Liver (tissue), 7 donors: ENCODE measurements at regions not wholly inside any gene's neighbourhood (a gene's known extent, or its start where the extent isn't known, plus 50 kb on each side); places are given as distances from the start of the nearest gene placed in this dataset.

Experiments used
- DNase-seq: peaks from one replicate; pipeline ENCODE4 v3.0.0-alpha.2; 2017; ENCODE audit warnings: low spot score
- H3K27ac ChIP-seq, 2 donors: one replicate each; pipeline ENCODE4 v1.7.0; 2013; ENCODE audit warnings: inconsistent platforms in 2 of 2, low read length in 2 of 2, control low read depth in 1 of 2, low read depth in 1 of 2, mild to moderate bottlenecking in 1 of 2
- H3K27me3 ChIP-seq, 4 donors: one replicate each; pipeline versions ENCODE4 v1.6.1 to v1.7.0; 2013; ENCODE audit warnings: low read length in 3 of 4, inconsistent platforms in 1 of 4, mild to moderate bottlenecking in 1 of 4, moderate library complexity in 1 of 4; ENCODE audit not compliant: control insufficient read depth in 4 of 4, insufficient read depth in 4 of 4
- H3K36me3 ChIP-seq, 4 donors: one replicate each; pipeline versions ENCODE4 v1.6.1 to v1.7.0; 2013; ENCODE audit warnings: low read length in 3 of 4, mild to moderate bottlenecking in 3 of 4, low read depth in 1 of 4, moderate library complexity in 1 of 4; ENCODE audit not compliant: control insufficient read depth in 4 of 4, insufficient read depth in 3 of 4
- H3K4me1 ChIP-seq, 4 donors: one replicate each; pipeline versions ENCODE4 v1.6.1 to v1.7.0; 2013; ENCODE audit warnings: low read length in 3 of 4, mild to moderate bottlenecking in 3 of 4, moderate library complexity in 1 of 4; ENCODE audit not compliant: control insufficient read depth in 4 of 4, insufficient read depth in 4 of 4
- H3K4me3 ChIP-seq, 3 donors: one replicate each; pipeline versions ENCODE4 v1.6.1 to v1.7.0; 2013; ENCODE audit warnings: low read length in 3 of 3, control low read depth in 1 of 3, low read depth in 1 of 3, mild to moderate bottlenecking in 1 of 3
- H3K9ac ChIP-seq, 2 donors: one replicate each; pipeline ENCODE4 v1.7.0; 2013; ENCODE audit warnings: low read length in 2 of 2, mild to moderate bottlenecking in 2 of 2, moderate library complexity in 2 of 2, control low read depth in 1 of 2, low read depth in 1 of 2
- H3K9me3 ChIP-seq, 4 donors: one replicate each; pipeline versions ENCODE4 v1.6.1 to v1.7.0; 2013; ENCODE audit warnings: low read length in 3 of 4; ENCODE audit not compliant: control insufficient read depth in 4 of 4
- EGR1 ChIP-seq, 2 donors: IDR thresholded peaks; 2 replicates each; pipeline ENCODE4 v1.6.1; 2016 to 2018; ENCODE audit warnings: antibody characterized with exemption in 2 of 2, low read depth in 2 of 2
- FOXA1 ChIP-seq: IDR thresholded peaks from 2 replicates; pipeline ENCODE4 v1.6.1; 2016; ENCODE audit warnings: antibody characterized with exemption
- FOXA2 ChIP-seq: IDR thresholded peaks from 2 replicates; pipeline ENCODE4 v1.6.1; 2016; ENCODE audit warnings: antibody characterized with exemption
- GABPA ChIP-seq, 2 donors: IDR thresholded peaks in 1 of 2; conservative IDR thresholded peaks in 1 of 2; 2 replicates each; pipeline ENCODE4 v1.6.1; 2016; ENCODE audit warnings: antibody characterized with exemption in 2 of 2, mild to moderate bottlenecking in 1 of 2, moderate library complexity in 1 of 2
- HNF4A ChIP-seq, 2 donors: conservative IDR thresholded peaks; 2 replicates each; pipeline ENCODE4 v1.6.1; 2016; ENCODE audit warnings: antibody characterized with exemption in 2 of 2, mild to moderate bottlenecking in 2 of 2
- JUND ChIP-seq, 2 donors: IDR thresholded peaks; 2 replicates each; pipeline ENCODE4 v1.6.1; 2016; ENCODE audit warnings: antibody characterized with exemption in 2 of 2
- NR2F2 ChIP-seq: IDR thresholded peaks from 2 replicates; pipeline ENCODE4 v1.6.1; 2016; ENCODE audit warnings: antibody characterized with exemption
- RAD21 ChIP-seq, 2 donors: IDR thresholded peaks; 2 replicates each; pipeline ENCODE4 v1.6.1; 2016; ENCODE audit warnings: antibody characterized with exemption in 2 of 2, mild to moderate bottlenecking in 2 of 2
- RXRA ChIP-seq, 2 donors: IDR thresholded peaks; 2 replicates each; pipeline ENCODE4 v1.6.1; 2017 to 2018; ENCODE audit warnings: antibody characterized with exemption in 2 of 2, mild to moderate bottlenecking in 1 of 2
- SP1 ChIP-seq: IDR thresholded peaks from 2 replicates; pipeline ENCODE4 v1.6.1; 2018; ENCODE audit warnings: antibody characterized with exemption, mild to moderate bottlenecking
- TAF1 ChIP-seq: conservative IDR thresholded peaks from 2 replicates; pipeline ENCODE4 v1.6.1; 2016; ENCODE audit warnings: antibody characterized with exemption, mild to moderate bottlenecking
- YY1 ChIP-seq: IDR thresholded peaks from 2 replicates; pipeline ENCODE4 v1.6.1; 2016; ENCODE audit warnings: antibody characterized with exemption, mild to moderate bottlenecking
- TF ChIP-seq, protein P1 (sequence below): IDR thresholded peaks from 2 replicates; pipeline ENCODE4 v1.6.1; 2016; ENCODE audit warnings: antibody characterized with exemption, mild to moderate bottlenecking
- TF ChIP-seq, protein P2 (sequence below): IDR thresholded peaks from 2 replicates; pipeline ENCODE4 v1.6.1; 2016; ENCODE audit warnings: antibody characterized with exemption
- TF ChIP-seq, protein P3 (sequence below): fragments of 150-350 bp; IDR thresholded peaks from 2 replicates; pipeline ENCODE4 v1.5.1; 2017; ENCODE audit warnings: improper control_type of control experiment, low read depth, low read length; ENCODE audit not compliant: missing input control
- TF ChIP-seq, protein P4 (sequence below): IDR thresholded peaks from 2 replicates; pipeline ENCODE4 v1.6.1; 2016; ENCODE audit warnings: antibody characterized with exemption
- TF ChIP-seq, protein P5 (sequence below): IDR thresholded peaks from 2 replicates; pipeline ENCODE4 v1.6.1; 2016; ENCODE audit warnings: antibody characterized with exemption
- donor health status: healthy.
- donor health status: healthy.
- donor health status: healthy.
- donor health status: healthy.

DNA sequence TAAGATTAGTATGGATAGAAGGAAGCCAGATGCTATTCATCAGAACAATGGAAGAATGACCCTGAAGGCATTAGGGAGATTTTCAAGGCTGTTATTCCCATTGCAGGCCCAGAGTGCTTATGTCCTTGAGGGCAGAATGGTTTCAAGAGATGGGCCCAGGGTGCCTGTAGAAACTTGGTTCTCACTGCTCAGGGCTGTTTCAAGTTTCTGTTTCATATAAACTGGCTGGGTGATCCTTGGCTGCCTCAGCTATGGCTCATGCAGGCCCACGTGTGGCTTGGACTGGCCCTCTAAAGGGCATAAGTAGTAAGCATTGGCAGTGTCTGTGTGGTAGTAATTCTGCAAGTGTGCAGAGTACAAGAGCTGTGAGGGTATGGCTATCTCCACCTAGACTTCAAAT is 540.9 kb upstream of the MAN1A1 start (continued):
- TF ChIP-seq, protein P1, sequence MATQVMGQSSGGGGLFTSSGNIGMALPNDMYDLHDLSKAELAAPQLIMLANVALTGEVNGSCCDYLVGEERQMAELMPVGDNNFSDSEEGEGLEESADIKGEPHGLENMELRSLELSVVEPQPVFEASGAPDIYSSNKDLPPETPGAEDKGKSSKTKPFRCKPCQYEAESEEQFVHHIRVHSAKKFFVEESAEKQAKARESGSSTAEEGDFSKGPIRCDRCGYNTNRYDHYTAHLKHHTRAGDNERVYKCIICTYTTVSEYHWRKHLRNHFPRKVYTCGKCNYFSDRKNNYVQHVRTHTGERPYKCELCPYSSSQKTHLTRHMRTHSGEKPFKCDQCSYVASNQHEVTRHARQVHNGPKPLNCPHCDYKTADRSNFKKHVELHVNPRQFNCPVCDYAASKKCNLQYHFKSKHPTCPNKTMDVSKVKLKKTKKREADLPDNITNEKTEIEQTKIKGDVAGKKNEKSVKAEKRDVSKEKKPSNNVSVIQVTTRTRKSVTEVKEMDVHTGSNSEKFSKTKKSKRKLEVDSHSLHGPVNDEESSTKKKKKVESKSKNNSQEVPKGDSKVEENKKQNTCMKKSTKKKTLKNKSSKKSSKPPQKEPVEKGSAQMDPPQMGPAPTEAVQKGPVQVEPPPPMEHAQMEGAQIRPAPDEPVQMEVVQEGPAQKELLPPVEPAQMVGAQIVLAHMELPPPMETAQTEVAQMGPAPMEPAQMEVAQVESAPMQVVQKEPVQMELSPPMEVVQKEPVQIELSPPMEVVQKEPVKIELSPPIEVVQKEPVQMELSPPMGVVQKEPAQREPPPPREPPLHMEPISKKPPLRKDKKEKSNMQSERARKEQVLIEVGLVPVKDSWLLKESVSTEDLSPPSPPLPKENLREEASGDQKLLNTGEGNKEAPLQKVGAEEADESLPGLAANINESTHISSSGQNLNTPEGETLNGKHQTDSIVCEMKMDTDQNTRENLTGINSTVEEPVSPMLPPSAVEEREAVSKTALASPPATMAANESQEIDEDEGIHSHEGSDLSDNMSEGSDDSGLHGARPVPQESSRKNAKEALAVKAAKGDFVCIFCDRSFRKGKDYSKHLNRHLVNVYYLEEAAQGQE, result no peak
- no peak for TF ChIP-seq HNF4A (conservative IDR thresholded peaks at IDR 0.05)

DNA sequence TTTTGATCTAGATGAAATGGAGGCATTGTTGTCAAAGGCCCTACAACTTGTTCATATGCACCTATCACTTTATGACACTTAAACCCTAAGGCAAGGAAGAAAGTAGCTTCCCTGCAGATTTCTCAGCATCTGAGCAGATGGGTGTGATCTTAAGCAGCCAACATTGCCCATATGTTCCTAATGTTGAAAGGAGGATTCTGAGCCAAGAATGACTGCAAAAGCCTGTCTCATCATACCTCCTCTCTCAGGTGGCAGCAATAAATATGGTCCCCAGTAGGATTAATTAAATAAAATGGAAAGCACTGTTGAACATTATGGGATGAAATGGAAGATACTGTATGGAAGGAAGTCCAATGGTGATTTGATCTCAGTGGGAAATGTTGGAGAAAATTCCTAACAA is 538.1 kb upstream of the MAN1A1 start:
- H3K36me3 ChIP-seq, result no peaks in the 10 kb centered on the region
- H3K9me3 ChIP-seq, result peaks cover 0 to 3% (median 1%) of the 10 kb centered on the region in 4 donors
- no peaks in the 10 kb centered on the region for H3K4me1 ChIP-seq
- H3K27me3 ChIP-seq, result no peaks in the 10 kb centered on the region
- no peak for DNase-seq
- H3K4me3 ChIP-seq, result no peak overlapping the region
- no peak overlapping the region for H3K27ac ChIP-seq
- no peak overlapping the region for H3K9ac ChIP-seq
- TF ChIP-seq, protein P2, sequence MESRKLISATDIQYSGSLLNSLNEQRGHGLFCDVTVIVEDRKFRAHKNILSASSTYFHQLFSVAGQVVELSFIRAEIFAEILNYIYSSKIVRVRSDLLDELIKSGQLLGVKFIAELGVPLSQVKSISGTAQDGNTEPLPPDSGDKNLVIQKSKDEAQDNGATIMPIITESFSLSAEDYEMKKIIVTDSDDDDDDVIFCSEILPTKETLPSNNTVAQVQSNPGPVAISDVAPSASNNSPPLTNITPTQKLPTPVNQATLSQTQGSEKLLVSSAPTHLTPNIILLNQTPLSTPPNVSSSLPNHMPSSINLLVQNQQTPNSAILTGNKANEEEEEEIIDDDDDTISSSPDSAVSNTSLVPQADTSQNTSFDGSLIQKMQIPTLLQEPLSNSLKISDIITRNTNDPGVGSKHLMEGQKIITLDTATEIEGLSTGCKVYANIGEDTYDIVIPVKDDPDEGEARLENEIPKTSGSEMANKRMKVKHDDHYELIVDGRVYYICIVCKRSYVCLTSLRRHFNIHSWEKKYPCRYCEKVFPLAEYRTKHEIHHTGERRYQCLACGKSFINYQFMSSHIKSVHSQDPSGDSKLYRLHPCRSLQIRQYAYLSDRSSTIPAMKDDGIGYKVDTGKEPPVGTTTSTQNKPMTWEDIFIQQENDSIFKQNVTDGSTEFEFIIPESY, result no peak
- no peak for TF ChIP-seq NR2F2
- no peak for TF ChIP-seq YY1
- TF ChIP-seq EGR1 (IDR thresholded peaks at IDR 0.05; ENCODE audit: low read depth in 2 of 2), result no peak
- no peak for TF ChIP-seq HNF4A (conservative IDR thresholded peaks at IDR 0.05)
- TF ChIP-seq, protein P3, sequence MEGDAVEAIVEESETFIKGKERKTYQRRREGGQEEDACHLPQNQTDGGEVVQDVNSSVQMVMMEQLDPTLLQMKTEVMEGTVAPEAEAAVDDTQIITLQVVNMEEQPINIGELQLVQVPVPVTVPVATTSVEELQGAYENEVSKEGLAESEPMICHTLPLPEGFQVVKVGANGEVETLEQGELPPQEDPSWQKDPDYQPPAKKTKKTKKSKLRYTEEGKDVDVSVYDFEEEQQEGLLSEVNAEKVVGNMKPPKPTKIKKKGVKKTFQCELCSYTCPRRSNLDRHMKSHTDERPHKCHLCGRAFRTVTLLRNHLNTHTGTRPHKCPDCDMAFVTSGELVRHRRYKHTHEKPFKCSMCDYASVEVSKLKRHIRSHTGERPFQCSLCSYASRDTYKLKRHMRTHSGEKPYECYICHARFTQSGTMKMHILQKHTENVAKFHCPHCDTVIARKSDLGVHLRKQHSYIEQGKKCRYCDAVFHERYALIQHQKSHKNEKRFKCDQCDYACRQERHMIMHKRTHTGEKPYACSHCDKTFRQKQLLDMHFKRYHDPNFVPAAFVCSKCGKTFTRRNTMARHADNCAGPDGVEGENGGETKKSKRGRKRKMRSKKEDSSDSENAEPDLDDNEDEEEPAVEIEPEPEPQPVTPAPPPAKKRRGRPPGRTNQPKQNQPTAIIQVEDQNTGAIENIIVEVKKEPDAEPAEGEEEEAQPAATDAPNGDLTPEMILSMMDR, result no peak
- no peak for TF ChIP-seq TAF1
- no peak for TF ChIP-seq SP1
- TF ChIP-seq, protein P4, sequence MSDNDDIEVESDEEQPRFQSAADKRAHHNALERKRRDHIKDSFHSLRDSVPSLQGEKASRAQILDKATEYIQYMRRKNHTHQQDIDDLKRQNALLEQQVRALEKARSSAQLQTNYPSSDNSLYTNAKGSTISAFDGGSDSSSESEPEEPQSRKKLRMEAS, result no peak
- TF ChIP-seq FOXA2, result no peak
- no peak for TF ChIP-seq RXRA (IDR thresholded peaks at IDR 0.05)
- TF ChIP-seq JUND (IDR thresholded peaks at IDR 0.05), result no peak
- TF ChIP-seq FOXA1, result no peak
- no peak for TF ChIP-seq RAD21 (IDR thresholded peaks at IDR 0.05)
- TF ChIP-seq, protein P1, result no peak
- TF ChIP-seq GABPA (IDR thresholded peaks at IDR 0.05 in 1 of 2, conservative IDR thresholded peaks at IDR 0.05 in 1 of 2), result no peak
- TF ChIP-seq, protein P5, sequence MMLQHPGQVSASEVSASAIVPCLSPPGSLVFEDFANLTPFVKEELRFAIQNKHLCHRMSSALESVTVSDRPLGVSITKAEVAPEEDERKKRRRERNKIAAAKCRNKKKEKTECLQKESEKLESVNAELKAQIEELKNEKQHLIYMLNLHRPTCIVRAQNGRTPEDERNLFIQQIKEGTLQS, result no peak
